HG02610 (cell line): ENCODE measurements at regions not wholly inside any gene's neighbourhood (a gene's known extent, or its start where the extent isn't known, plus 50 kb on each side); places are given as distances from the start of the nearest gene placed in this dataset.

ENCODE experiments used
- ATAC-seq: cut with Tn5 transposase; IDR thresholded peaks from one replicate; pipeline ENCODE4 v1.9.1; 2021; ENCODE audit warnings: mild to moderate bottlenecking, moderate library complexity; ENCODE audit not compliant: unreplicated experiment

DNA sequence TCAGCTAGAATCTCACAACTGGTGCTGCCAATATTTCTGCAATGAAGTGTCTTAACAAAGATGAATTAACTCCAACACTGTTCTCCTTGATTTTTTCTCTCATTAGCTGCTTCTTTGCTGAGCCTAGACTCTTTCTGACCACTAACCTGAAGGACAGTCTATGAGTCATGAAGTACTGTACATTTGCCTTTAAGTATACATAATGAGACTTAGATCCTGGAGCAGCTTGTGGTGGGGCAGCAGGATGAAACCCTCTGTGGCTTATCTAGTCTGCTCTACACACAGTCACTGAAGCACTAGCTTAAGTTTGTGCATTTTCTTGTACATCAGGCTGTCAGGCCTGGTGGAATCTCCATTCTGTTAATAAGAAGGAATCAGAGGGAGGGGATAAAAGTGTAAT lies 307.4 kb upstream of the SMIM31 start:
- ATAC-seq: no peak

DNA sequence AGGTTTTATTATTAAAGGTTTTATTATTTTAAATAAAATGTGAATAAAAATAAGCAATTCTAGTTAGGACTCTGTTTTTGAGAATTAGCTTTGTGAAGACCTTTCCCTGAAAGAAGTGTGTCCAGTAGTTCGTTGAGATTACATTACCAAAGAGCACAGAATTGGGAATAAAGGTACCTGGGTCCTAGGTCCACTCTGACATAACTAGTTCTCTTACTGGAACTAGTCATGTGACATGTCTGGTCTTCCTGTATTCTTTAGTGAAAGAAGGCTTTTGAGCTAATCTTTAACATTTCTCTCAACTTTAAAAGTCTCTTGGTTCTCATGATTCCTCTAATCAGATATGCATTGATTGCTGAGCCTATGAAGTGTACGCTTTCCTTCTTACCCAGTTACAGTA lies 292.0 kb upstream of the SMIM31 start:
- ATAC-seq: no peak

DNA sequence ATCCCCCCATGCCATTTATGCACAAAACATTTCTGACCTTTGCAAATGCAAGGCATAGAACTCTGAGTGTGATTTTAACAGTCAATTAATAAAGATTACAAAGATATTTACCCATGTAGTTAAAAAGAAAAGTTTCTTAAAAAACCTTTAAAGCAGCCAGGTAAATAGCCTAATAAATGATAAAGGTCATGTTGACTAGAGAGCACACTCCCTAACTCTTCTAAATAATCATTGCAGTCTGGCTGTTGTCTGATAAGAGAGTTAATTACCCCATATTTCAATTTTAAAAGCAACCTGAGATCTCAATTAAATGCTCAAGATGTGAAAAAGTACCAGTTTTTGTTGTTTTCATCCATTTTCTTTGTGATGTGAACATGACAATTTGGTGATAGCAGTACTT lies 291.5 kb upstream of the SMIM31 start:
- ATAC-seq: no peak

DNA sequence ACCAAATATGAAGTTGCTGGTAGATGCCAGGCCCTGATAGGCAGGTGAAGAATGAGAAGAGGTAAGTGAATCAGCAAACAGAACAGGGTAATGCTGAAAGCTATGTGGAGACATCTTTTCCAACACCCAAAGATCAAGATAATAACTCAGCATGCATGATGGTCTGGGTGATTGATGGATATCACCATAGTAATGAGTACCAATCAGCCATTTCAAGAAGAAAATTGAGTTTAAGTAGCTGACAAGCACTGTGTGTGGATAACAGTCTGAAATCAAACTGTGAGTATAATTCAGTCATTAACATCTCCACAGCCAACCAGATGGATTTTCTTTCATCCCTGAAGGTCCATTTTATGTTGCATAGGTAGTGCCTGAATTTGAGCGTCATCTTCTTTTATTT lies 289.6 kb upstream of the SMIM31 start:
- ATAC-seq: no peak

DNA sequence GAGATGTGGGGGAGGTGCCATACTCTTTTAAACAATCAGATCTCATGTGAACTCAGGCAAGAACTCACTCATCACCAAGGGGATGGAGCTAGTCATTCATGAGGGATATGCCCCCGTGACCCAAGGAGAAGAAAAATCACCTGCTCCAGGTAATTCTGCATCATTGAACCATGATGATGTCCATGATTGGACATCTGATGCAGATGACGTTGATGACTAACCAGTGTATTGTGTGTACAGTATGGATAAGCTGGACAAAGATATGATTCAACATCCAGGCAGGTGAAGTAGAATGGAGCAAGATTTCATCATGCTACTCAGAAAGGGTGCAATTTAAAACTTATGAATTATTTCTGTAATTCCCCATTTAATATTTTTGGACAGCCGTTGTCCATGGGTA lies 286.4 kb upstream of the SMIM31 start:
- ATAC-seq: no peak

DNA sequence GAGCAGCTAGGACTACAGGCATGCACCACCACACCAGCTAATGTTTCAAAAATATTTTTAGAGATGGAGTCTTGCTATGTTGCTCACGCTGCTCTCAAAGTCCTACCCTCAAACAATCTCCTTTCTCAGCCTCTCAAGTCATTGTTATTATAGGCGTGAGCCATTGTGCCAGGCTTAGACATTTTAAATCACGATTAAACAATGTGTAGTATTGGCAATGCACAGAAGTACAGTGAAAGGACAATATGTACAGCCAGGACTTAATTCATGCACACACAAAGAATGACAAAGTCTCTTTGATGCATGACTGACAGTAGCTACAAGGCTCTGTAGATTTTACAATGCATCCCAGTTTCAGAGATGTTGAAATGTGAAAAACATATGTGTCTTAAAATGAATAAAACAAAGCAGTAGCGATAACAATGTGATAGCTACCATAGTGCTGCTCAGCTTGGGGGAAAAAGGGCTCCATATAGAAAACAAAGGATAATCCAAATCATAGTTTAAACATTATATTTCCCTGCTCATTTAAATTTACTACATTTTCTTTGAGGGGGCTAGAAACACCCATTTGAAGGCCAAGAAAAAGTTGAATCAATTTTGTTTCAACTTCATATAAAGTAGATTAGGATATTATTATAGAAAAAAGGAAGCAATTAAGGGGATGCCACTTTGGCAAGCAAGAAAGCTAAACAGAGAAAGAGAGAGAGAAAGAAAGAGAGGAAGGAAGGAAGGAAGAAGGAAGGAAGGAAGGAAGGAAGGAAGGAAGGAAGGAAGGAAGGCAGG lies 272.4 kb upstream of the SMIM31 start:
- ATAC-seq: no peak

DNA sequence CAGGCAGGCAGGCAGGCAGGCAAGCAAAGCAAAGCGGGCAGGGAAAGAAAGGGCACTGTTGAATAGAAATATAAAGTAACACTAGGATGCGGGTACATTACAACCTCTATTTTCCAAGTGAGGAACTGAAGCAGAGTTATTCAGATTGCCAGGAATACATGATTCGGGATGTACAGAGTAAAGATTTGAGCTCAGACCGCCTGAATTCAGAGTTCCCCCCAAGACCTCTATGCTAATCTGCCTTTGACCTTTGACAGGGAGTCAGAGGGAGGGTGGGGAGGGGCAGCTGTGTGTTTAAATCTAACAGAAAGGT lies 271.9 kb upstream of the SMIM31 start:
- no peak for ATAC-seq

DNA sequence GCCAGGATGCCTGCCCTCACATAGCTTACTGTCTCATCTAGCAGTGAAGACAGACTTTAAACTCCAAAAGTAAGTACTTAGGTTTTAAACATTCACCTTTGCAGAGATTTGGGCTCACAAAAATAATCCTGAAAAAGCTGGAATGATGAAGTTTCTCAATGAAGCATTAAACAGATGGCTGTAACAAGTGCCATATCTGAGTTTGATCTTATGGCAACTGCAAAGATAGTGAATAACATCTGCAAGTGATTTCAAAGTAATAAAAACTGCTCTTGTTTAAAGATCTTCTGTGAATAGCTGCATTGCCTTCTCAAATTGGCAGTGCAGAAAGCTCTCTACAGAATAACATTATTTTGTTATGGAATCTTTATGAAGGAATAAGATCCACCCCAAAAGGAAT lies 271.2 kb upstream of the SMIM31 start:
- no peak for ATAC-seq

DNA sequence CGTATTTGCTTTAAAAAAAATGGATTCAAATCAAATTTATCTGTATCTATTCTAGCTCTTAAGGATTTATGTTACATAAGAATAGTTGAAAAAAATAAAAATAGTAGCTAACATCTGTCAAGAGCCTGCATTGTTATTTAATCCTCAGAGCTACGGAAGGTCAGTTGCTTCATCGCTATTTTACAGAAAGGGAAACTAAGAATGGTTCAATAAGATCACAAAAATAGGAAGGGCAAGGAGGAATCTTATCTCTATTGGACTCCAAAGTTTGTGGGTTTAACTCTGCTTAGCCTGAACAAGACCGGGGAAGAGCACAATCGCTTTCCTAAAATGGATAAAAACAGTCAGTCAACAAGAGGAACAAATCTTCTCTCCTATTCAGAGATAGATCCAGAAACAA lies 270.2 kb upstream of the SMIM31 start:
- ATAC-seq: no peak

DNA sequence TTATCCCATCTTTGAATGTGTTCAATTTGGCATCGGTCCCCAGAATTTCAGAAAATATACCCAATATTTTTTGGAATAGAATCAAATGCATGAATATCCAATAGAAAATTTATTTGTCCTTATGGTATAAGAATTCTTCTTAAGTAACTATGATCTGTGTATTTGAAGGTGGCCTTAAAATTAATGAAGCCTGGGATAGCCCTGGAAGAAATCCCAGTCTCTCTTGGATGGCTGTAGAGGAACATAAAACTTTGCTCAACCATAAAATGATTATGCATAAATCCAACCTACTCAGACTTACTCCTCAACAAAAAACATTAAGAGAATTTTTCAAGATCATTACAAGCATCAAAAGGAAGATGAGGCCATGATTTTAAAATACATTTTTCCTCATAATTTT lies 269.4 kb upstream of the SMIM31 start:
- no peak for ATAC-seq

DNA sequence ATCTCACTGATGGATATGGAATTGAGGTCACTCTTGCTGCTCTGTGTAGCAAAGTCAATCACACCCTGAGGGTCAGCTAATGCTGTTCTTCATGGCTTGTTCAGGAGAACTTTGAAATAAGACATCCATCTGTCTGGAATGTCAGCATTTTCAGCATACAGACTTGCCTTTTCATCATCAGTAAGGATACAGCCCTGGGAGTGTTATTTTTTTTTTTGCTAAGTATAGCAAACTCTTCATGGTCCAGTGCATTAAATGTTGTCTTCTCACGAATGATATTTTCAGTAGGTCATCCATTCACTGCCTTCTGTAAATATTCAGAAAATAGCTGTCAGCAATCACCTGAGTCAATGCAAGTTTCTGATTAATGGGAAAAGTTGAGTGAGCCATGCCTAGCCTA lies 268.8 kb upstream of the SMIM31 start:
- ATAC-seq: no peak

DNA sequence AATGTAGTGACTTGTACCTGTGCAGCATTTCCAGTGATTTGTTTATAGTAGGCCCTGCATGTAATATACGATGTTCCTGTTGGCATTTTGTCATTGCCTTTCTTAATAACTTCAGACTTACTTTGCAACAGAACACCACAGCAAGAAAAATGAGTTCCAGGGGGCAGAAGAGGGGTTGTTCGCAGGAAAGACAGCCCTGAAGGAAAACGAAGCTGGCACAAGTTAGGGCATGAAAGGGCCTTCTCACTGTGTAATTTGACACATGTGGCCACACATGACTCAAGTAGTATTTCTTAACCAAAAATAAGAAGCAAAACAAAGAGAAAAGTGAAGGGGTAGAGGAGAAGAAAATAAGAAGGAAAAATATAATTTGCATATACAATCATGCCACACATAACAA lies 265.8 kb upstream of the SMIM31 start:
- ATAC-seq: no peak

DNA sequence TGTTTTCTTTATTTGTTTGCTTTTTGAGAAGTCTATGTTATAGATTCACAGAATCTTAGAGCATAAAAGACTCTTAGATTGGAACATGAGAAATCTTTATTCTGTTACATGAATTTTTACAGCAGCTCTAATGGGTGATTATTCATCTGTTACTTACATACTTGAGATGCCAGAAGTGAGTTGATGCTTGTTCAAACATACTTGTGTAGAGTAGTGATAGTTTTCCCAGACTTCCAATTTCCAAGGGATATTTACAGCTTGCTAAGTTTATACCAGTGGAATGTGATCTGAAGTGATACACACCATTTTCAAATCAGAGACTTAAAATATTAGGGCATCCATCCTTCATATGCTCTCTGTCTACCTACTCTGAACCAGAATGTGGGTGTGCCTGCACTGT lies 252.9 kb upstream of the SMIM31 start:
- ATAC-seq: no peak

DNA sequence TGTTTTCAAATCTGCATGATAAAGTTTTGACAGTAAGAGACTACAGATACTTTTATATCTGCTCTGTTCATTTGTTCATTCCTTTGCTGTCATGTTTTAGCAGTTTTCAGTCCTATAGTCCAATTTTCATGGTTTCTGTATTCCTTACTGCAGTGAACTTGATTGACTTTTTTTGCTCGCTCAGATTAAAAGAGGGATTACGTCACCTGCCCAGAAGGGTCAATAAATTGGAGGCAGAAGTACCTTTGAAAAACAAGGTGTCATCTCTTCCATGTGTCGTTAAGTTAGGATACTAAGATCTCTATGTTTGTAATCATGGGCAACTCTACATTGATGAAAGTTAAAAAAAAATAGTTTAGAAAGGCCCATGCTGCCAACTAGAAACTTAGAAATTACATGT lies 250.1 kb upstream of the SMIM31 start:
- ATAC-seq: no peak

DNA sequence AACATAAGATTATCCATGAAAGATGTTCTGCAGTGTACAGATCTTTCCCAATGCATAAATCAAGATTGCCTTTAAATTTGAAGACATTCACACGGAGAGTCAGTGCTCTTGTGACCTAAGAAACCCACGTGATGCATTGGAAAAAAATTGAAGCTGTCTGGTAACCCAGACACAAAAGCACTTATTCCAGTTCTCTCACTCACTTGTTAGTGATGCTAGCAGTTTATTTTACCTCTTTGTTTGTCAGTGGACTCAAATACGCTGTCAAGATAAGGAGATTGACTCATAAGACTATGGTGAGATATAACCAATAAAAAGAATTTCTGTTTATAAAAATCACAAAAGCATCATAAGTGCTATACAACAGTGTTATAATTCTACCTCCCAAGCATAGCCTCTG lies 245.8 kb upstream of the SMIM31 start:
- ATAC-seq: no peak

DNA sequence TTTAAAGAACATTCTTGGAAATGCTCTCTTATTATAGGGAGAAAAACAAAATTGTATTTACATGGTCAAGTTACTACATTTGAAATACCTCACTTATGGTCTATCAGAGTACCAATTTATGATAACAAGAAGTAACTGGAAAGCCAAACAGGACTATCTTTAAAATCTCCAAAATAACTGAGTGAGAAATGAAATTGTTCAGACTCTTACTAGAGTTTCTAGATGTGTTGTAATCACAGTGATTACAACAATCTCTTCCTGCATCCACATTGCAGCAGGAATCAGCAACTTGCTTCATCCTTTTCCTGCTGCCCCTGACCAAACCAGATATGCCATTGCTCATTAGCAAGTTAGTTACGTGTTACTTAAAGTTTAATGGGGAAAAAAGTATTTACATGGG lies 245.2 kb upstream of the SMIM31 start:
- no peak for ATAC-seq

DNA sequence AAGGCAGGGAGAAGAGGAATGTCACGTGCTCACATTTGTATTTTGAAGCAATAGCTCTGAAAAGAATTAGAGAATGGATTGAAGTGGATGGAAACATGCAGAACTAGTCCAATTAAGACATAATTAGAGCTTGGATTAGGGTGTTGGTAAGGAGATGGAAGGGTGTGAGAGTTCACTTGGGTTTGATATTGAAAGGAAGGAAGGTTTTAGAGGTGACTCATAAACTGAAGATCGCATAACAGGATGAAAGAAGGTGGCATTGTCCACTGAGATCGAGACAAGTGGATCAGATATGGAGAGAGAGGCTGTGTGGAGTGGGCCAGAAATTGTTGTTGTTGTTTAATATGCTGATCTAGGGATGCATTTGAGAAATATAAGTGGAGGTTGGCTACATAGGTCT lies 244.0 kb upstream of the SMIM31 start:
- ATAC-seq: no peak

DNA sequence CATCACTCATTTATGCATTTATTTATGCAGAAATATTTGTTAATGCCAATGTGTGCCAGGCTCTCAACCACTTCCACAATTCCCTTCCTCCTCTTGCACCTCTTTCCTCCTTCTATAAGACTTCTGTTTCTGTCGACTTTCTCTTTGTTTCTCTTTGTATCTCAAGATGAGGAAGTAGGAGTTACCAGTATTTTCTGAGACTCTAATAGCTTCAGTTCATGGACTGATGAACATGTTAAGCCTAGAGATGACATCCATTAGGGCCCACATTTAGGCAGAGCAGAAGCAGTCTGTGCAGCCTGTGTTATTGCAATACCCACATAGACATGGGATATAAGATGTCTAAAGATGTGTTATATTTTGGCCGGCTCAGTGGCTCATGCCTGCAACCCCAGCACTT lies 241.8 kb upstream of the SMIM31 start:
- no peak for ATAC-seq

DNA sequence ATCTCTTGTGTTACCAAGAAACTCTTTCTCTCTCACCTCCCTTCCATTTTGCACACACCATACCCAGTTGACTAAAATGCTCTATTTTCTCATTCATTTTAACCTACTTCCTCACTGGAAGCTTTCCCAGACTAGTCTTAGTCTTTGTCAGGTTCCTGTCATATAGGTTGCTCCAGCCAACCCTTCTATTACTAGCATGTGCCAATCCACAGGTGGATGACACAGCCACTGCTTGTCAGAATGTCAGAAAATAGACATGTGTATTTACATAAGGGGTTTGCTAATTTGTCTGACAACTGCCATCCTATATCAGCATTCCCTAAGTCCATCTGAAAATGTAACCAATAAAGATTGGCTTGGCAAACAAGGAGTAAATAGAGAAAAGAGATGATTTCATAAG lies 239.2 kb upstream of the SMIM31 start:
- ATAC-seq: no peak

DNA sequence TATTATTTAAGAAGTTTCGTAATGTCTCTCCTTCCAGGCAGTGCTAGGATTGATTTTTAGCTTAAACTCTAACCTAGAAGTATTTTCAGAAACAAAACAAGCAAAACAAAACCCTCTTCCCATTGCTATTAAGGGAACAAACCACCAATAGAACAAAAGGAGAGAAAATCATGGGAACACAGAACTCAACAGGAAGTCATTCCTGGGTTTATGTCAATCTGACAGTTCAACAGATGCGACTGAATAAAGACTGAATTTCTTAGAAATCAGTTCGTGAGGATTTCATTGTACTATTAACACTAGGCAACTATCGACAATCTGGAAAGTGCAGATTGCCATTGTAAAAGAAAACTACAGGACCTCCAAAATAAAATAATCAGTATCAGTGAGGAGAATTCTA lies 229.1 kb upstream of the SMIM31 start:
- ATAC-seq: no peak

DNA sequence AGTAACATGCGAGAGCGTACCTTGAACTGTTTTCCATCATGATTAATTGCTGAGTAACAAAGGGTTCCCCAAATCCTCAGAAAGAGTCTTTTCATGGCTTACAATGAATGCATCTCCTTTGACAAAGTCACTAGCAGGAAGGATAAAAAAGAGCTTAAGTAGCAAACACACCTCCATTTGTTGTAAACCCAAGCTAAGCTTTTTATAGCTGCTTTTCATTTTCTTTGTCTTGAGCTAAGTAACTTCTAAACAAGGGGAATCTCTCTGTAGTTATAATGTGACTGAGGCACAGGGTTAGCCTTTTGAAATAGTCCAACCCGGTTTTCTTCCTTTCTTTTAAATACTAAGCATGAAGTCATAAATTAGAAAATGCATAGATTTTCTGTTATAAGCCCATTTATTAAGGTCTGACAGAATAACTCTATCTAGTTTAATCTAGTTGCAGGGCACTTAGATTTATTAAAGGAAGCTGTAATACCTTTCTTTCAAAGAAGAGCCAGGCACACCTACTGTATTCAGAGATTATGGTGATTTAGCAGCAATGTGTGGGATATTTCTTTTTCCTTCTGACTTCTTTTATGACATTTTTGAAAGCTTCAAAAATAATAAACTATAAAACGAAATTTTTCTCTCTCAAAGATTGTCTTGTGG lies 226.9 kb upstream of the SMIM31 start:
- ATAC-seq: no peak

DNA sequence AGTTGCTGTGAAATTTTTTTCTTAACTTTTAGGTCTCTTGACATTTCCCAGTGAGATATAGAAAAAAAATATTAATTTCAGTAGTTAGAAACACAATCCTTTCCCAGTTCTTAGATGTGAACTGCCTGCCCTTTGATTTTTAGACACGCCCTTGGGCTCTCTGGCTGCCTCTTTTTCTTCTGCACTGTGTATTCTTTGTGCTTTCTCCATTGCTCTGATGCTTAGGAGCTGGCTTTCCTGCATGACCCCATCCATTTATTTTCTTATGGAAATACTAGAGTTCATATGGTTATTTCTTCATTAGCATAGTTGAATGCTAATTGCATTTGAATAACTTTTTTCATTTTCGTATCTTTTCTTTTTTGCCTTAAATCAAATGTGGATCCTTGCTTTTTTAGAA lies 224.9 kb upstream of the SMIM31 start:
- no peak for ATAC-seq

DNA sequence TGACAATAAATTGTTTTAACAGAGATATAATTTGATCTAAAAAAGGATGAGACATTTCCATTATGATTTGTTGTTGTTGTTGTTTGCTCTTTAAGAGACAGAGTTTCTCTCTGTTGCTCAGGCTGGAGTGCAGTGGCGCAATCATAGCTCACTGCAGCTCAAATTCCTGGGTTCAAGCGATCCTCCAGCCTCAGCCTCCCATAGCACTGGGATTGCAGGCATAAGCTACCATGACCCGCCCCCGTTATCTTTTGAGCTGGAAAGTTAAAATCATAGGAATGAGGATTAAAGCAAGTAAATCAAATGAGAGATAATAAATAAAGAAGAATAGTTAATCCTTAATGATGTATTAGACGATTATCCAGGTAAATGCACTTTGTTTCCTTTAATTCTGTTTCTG lies 224.4 kb upstream of the SMIM31 start:
- no peak for ATAC-seq
